ENCODE measurements at regions not wholly inside any gene's neighbourhood (a gene's known extent, or its start where the extent isn't known, plus 50 kb on each side); places are given as distances from the start of the nearest gene placed in this dataset.

- DNase-seq (ENCODE audit: low read depth, low spot score), result no peak
These were observed 502.3 kb upstream of the KLHL29 start for GRCh38 chr2:22882643-22883042.

- no peak for DNase-seq (ENCODE audit: low read depth, low spot score)
These were observed 501.9 kb upstream of the KLHL29 start for GRCh38 chr2:22883054-22883453.

- DNase-seq (ENCODE audit: low read depth, low spot score), result no peak
These were observed 499.7 kb upstream of the KLHL29 start for GRCh38 chr2:22885245-22885644.

GRCh38 chr2:22887426-22887825 is 497.6 kb upstream of the KLHL29 start:
- DNase-seq (ENCODE audit: low read depth, low spot score), result no peak

- DNase-seq (ENCODE audit: low read depth, low spot score), result no peak
These were observed 497.1 kb upstream of the KLHL29 start for GRCh38 chr2:22887845-22888244.

- DNase-seq (ENCODE audit: low read depth, low spot score), result no peak
These were observed 494.8 kb upstream of the KLHL29 start for GRCh38 chr2:22890132-22890531.

GRCh38 chr2:22893761-22894517 is 491.0 kb upstream of the KLHL29 start:
- DNase-seq (ENCODE audit: low read depth, low spot score), result no peak

- DNase-seq (ENCODE audit: low read depth, low spot score), result no peak
These were observed 490.2 kb upstream of the KLHL29 start for GRCh38 chr2:22894761-22895160.

GRCh38 chr2:22897428-22897827 is 487.6 kb upstream of the KLHL29 start:
- DNase-seq (ENCODE audit: low read depth, low spot score), result no peak

- DNase-seq (ENCODE audit: low read depth, low spot score), result no peak
These were observed 484.3 kb upstream of the KLHL29 start for GRCh38 chr2:22900674-22901073.

GRCh38 chr2:22901471-22902179 is 483.4 kb upstream of the KLHL29 start:
- DNase-seq (ENCODE audit: low read depth, low spot score), result no peak

GRCh38 chr2:22902180-22902550 is 482.8 kb upstream of the KLHL29 start:
- DNase-seq (ENCODE audit: low read depth, low spot score), result no peak

- no peak for DNase-seq (ENCODE audit: low read depth, low spot score)
These were observed 482.3 kb upstream of the KLHL29 start for GRCh38 chr2:22902662-22903165.

GRCh38 chr2:22903616-22904015 is 481.4 kb upstream of the KLHL29 start:
- no peak for DNase-seq (ENCODE audit: low read depth, low spot score)

- no peak for DNase-seq (ENCODE audit: low read depth, low spot score)
These were observed 480.8 kb upstream of the KLHL29 start for GRCh38 chr2:22904126-22904684.

GRCh38 chr2:22907330-22907729 is 477.6 kb upstream of the KLHL29 start:
- no peak for DNase-seq (ENCODE audit: low read depth, low spot score)

GRCh38 chr2:22912398-22912797 is 472.6 kb upstream of the KLHL29 start:
- no peak for DNase-seq (ENCODE audit: low read depth, low spot score)

- DNase-seq (ENCODE audit: low read depth, low spot score), result no peak
These were observed 455.0 kb upstream of the KLHL29 start for GRCh38 chr2:22929998-22930397.

- no peak for DNase-seq (ENCODE audit: low read depth, low spot score)
These were observed 454.2 kb upstream of the KLHL29 start for GRCh38 chr2:22930781-22931180.

GRCh38 chr2:22932288-22932687 is 452.7 kb upstream of the KLHL29 start:
- no peak for DNase-seq (ENCODE audit: low read depth, low spot score)

GRCh38 chr2:22934747-22935146 is 450.2 kb upstream of the KLHL29 start:
- no peak for DNase-seq (ENCODE audit: low read depth, low spot score)

- DNase-seq (ENCODE audit: low read depth, low spot score), result no peak
These were observed 442.5 kb upstream of the KLHL29 start for GRCh38 chr2:22942441-22942840.

- no peak for DNase-seq (ENCODE audit: low read depth, low spot score)
These were observed 440.8 kb upstream of the KLHL29 start for GRCh38 chr2:22944143-22944542.
